GM19025 (cell line): ENCODE measurements at regions not wholly inside any gene's neighbourhood (a gene's known extent, or its start where the extent isn't known, plus 50 kb on each side); places are given as distances from the start of the nearest gene placed in this dataset.

Experiments used
- ATAC-seq: cut with Tn5 transposase; IDR thresholded peaks from one replicate; pipeline ENCODE4 v1.9.1; 2021; ENCODE audit warnings: mild to moderate bottlenecking, low read depth, moderate library complexity; ENCODE audit not compliant: unreplicated experiment

- ATAC-seq, result no peak
Observed at GRCh38 chr18:77714716-77715115, 465.1 kb downstream of the GALR1 start.

GRCh38 chr18:77716282-77716681, 466.6 kb downstream of the GALR1 start:
- no peak for ATAC-seq

GRCh38 chr18:77733292-77733903, 483.8 kb downstream of the GALR1 start:
- no peak for ATAC-seq

- no peak for ATAC-seq
Observed at GRCh38 chr18:77736842-77737241, 487.2 kb downstream of the GALR1 start.

- no peak for ATAC-seq
Observed at GRCh38 chr18:77737405-77737804, 487.8 kb downstream of the GALR1 start.

GRCh38 chr18:77749089-77749488, 499.4 kb downstream of the GALR1 start:
- ATAC-seq, result no peak

- no peak for ATAC-seq
Observed at GRCh38 chr18:77750006-77750405, 500.4 kb downstream of the GALR1 start.

- no peak for ATAC-seq
Observed at GRCh38 chr18:77754475-77755044, 504.9 kb downstream of the GALR1 start.

- ATAC-seq, result no peak
Observed at GRCh38 chr18:77755187-77755586, 505.5 kb downstream of the GALR1 start.

GRCh38 chr18:77761332-77761731, 511.7 kb downstream of the GALR1 start:
- ATAC-seq, result no peak

- no peak for ATAC-seq
Observed at GRCh38 chr18:77762014-77762413, 512.4 kb downstream of the GALR1 start.

- no peak for ATAC-seq
Observed at GRCh38 chr18:77762642-77763041, 513.0 kb downstream of the GALR1 start.

GRCh38 chr18:77763530-77764145, 514.0 kb downstream of the GALR1 start:
- no peak for ATAC-seq

GRCh38 chr18:77765468-77765867, 515.8 kb downstream of the GALR1 start:
- ATAC-seq, result no peak

- no peak for ATAC-seq
Observed at GRCh38 chr18:77766421-77766820, 516.8 kb downstream of the GALR1 start.

GRCh38 chr18:77772177-77772576, 522.5 kb downstream of the GALR1 start:
- no peak for ATAC-seq

- no peak for ATAC-seq
Observed at GRCh38 chr18:77776104-77776503, 526.5 kb downstream of the GALR1 start.

- ATAC-seq, result no peak
Observed at GRCh38 chr18:77777163-77777562, 527.5 kb downstream of the GALR1 start.

- ATAC-seq, result no peak
Observed at GRCh38 chr18:77784759-77785379, 535.2 kb downstream of the GALR1 start.

GRCh38 chr18:77785415-77785975, 535.8 kb downstream of the GALR1 start:
- ATAC-seq, result no peak

GRCh38 chr18:77803024-77803423, 553.4 kb downstream of the GALR1 start:
- no peak for ATAC-seq
